Erythroblast (primary cell): ENCODE measurements at regions not wholly inside any gene's neighbourhood (a gene's known extent, or its start where the extent isn't known, plus 50 kb on each side); places are given as distances from the start of the nearest gene placed in this dataset.

Source experiments
- DNase-seq, 2 experiments: peaks; one replicate each; lab custom pipeline; 2025; lab: John Stamatoyannopoulos, UW
- GATA1 ChIP-seq: IDR thresholded peaks from 2 replicates; pipeline ENCODE4 v1.6.1; 2011; ENCODE audit warnings: low read depth, mild to moderate bottlenecking, control low read depth, low read length, moderate library complexity
- POLR2A ChIP-seq: IDR thresholded peaks from 2 replicates; pipeline ENCODE4 v1.6.1; 2011; ENCODE audit warnings: mild to moderate bottlenecking, low read length

- TF ChIP-seq POLR2A (no peak), GATA1 (no peak)
- no peak for DNase-seq
Observed at GRCh38 chr3:150079029-150079739, 108.5 kb upstream of the PFN2 start.

GRCh38 chr3:150077581-150078247 lies 107.0 kb upstream of the PFN2 start:
- TF ChIP-seq POLR2A, result no peak
- no peak for TF ChIP-seq GATA1
- DNase-seq, result no peak

- DNase-seq, result no peak
- TF ChIP-seq GATA1, result no peak
- no peak for TF ChIP-seq POLR2A
Observed at GRCh38 chr3:150077107-150077506, 106.4 kb upstream of the PFN2 start.

- TF ChIP-seq POLR2A, result no peak
- TF ChIP-seq GATA1, result no peak
- DNase-seq, result no peak
Observed at GRCh38 chr3:150076443-150076842, 105.7 kb upstream of the PFN2 start.

GRCh38 chr3:150075417-150075865 lies 104.7 kb upstream of the PFN2 start:
- TF ChIP-seq POLR2A (no peak), GATA1 (no peak)

GRCh38 chr3:150074697-150075416 lies 104.2 kb upstream of the PFN2 start:
- DNase-seq, result no peak
- TF ChIP-seq POLR2A (no peak), GATA1 (no peak)

More at GRCh38 chr3:150075417-150075865, 104.7 kb upstream of the PFN2 start:
- DNase-seq, result no peak

GRCh38 chr3:150074277-150074676 lies 103.6 kb upstream of the PFN2 start:
- DNase-seq, result no peak
- TF ChIP-seq GATA1, result no peak
- no peak for TF ChIP-seq POLR2A

- no peak for DNase-seq
- TF ChIP-seq POLR2A (no peak), GATA1 (no peak)
Observed at GRCh38 chr3:150073513-150073912, 102.8 kb upstream of the PFN2 start.

- no peak for DNase-seq
- TF ChIP-seq GATA1 (no peak), POLR2A (no peak)
Observed at GRCh38 chr3:150073031-150073430, 102.3 kb upstream of the PFN2 start.

- DNase-seq, result no peak
- TF ChIP-seq POLR2A (no peak), GATA1 (no peak)
Observed at GRCh38 chr3:150072576-150072975, 101.9 kb upstream of the PFN2 start.

GRCh38 chr3:150070271-150070670 lies 99.6 kb upstream of the PFN2 start:
- TF ChIP-seq GATA1 (no peak), POLR2A (no peak)
- no peak for DNase-seq

GRCh38 chr3:150069633-150070032 lies 98.9 kb upstream of the PFN2 start:
- TF ChIP-seq GATA1 (no peak), POLR2A (no peak)
- DNase-seq, result no peak

- no peak for TF ChIP-seq POLR2A
- no peak for TF ChIP-seq GATA1
- DNase-seq, result no peak
Observed at GRCh38 chr3:150069154-150069527, 98.4 kb upstream of the PFN2 start.

GRCh38 chr3:150068440-150069153 lies 97.9 kb upstream of the PFN2 start:
- TF ChIP-seq POLR2A (no peak), GATA1 (no peak)
- DNase-seq, result no peak
